A204.1 (cell line): ENCODE measurements at regions not wholly inside any gene's neighbourhood (a gene's known extent, or its start where the extent isn't known, plus 50 kb on each side); places are given as distances from the start of the nearest gene placed in this dataset.

Experiments used
- FAIRE-seq: peaks from 2 replicates; lab custom pipeline; 2012; peaks lifted over from hg19 to GRCh38; lab: Jason Lieb, UNC

DNA sequence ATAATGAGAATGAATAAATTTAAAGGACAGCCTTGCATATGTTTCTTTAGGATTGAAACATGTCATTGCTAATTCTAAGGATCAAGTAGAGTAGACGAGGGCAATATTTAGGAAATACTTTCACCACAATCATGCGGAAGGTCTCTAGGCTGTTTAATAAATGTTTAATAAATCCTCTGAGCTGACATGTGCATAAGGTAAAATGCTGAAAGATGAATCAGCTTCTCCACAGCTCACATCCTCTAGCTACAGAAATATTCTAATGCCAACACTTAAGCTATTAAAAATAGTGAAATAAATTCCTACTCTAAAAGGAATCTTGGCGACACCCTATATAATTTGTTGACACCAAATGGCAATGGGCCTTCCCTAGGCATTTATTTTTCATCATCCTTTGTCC lies 407.3 kb downstream of the TBL1XR1 start:
- FAIRE-seq, result no peak

- FAIRE-seq, result no peak
Observed at GRCh38 chr3:176789281-176789705, 408.0 kb downstream of the TBL1XR1 start.

DNA sequence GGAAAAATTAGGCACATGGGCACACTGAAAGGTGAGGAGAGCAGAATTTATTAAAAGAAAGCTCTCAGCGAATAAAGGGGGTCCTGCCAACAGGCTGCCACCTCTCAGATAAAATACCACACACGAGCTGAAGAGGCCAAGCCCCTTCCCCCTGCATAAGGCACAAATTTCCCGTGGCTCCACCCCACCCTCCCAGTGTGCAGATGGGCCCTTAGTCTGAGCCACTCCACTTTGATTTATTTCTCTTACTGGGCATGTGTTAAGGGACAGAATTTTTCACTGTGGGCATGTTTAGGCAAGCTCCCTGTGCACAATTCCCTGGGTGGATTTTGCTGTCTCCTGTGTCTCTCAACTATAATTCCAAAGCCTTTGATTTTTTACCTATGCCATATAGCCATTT lies 409.8 kb downstream of the TBL1XR1 start:
- FAIRE-seq, result no peak

DNA sequence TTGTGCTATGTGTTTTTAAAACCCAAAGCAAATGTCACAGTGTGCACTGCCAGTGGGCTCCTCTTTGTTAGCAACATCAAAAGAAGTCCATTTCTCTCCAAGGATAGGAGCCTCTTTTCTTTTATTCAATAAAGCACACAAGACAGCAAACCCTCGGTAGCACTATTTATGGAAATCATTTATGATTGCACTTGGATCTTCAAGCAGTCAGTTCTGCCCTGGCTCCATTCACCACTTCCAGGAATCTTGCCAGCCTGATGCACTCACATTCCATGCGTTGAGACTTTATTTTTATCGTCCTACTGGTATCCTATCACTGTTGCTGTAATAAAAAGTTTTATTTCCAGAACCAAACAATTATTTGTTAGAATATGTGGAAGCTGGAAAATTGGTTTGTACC lies 412.1 kb downstream of the TBL1XR1 start:
- no peak for FAIRE-seq

DNA sequence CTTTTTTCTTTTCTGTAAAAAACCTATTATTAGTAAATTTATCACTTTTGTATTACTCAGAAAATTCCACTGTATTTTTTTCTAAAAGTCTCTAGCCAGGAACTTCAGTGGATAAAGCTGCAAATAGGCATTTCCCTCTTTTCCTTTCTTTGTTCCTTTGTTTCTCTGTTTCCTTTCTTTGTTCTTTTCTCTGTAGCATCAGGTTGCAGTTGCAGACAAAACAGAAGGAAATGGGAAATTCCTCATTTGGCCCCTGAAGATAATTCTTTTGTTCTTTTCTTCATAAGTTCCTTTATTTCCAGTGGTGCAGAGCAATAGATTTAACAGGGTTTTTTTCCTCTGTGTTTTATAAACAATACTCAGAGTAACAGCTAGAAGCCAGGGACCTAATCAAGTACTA lies 416.5 kb downstream of the TBL1XR1 start:
- no peak for FAIRE-seq

GRCh38 chr3:176776622-176777175 lies 420.6 kb downstream of the TBL1XR1 start:
- FAIRE-seq, result no peak

DNA sequence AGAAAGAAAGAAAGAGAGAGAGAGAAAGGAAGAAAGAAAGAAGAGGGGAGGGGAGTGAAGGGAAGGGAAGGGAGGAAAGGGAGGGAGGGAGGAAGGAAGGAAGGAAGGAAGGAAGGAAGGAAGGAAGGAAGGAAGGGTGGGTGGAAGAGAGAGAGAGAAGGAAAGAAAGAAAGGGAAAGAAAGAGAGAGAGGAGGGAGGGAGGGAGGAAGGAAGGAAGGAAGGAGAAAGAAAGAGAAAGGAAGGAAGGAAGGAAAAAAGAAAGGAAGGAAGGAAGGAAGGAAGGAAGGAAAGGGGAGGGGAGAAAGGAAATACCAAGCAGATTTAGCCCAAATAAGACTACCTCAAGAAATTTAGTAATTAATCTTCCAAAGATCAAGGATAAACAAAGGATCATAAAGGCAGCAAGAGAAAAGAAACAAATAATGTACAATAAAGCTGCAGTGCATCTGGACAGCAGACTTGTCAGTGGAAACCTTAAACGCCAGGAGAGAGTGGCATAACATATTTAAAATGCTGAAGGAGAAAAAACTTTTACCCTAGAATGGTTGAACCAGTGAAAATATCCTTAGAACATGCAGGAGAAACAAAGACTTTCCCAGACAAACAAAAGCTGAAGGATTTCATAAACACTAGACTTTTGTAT lies 427.6 kb downstream of the TBL1XR1 start:
- FAIRE-seq, result no peak

- FAIRE-seq, result no peak
Observed at GRCh38 chr3:176767385-176767784, 429.9 kb downstream of the TBL1XR1 start.

DNA sequence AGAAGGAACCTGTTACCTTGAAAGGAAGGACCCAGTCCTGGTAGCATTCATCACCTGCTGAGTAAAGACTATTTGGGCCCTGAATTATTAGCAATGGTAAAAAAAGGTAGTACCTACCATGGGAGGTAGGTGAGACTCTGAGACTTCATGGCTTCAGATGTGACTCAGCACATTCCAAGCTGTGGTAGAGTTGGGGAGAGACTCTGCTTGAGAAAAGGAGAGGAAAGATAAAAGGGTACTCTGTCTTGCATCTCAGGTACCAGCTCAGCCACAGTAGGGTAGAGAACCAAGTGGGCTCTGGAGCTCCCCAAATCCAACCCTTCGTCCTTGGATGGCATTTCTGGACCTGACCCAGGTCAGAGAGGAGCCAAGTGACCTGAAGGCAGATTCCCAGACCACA lies 430.4 kb downstream of the TBL1XR1 start:
- FAIRE-seq, result no peak

DNA sequence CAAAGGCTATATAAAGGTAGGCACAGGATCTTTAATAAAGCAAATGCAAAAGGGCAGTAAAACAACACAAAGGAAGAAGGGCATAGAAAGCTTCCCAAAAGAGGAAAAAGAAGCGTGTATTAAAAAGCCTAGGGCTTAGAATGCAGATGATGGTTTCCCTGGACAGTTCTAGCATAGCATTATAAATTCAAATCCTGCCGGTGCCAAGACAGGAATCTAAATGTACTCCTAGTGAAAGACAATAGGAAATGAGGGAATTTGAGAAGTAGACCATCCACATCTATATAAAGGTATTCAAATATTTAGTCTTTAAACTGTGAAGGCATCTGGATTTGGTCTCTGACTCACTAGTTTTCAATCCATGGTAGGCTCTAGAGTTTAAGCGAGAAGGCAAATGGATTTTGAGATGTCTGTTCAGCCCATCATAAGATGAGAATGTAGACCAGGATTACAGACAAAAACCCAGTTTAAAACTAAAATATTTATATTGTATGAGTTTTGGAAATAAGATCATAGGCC lies 431.8 kb downstream of the TBL1XR1 start:
- no peak for FAIRE-seq

- no peak for FAIRE-seq
Observed at GRCh38 chr3:176759815-176760506, 437.3 kb downstream of the TBL1XR1 start.

DNA sequence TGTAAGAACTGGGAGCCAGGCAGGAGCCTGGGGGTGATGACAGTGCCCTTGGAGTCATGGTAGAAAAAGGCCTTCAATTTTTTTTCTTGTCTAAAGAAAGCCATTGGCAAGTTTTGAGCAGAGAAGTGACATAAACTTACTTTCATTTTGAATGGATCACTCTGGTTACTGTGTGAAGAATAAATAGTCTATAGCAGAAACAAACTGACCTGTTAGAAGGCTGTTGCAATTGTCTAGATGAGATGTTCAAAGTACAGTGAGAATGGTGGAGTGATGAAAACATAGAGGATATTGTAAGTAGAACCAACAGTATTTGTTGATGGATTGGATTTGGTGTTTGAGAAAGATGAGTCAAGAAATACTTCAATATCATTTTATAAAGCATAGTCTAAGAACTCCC lies 439.9 kb downstream of the TBL1XR1 start:
- no peak for FAIRE-seq

DNA sequence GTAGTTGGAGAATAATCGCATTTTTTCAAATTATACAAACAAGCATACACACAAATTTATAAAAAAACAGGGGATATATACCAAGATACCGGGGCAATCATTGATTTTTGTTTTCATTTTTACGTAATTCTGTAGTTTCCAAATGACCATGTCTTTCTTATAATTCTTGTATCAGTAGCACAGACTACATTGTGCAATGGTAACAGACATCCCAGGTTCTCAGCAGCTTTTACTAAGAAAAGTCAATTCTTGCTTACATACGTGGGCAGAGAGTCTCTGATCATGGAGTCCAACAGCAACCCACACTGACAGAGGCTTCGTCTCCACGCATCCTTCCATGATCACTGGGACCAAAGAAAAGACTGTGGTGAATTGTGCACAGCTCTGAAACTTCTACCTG lies 441.3 kb downstream of the TBL1XR1 start:
- no peak for FAIRE-seq

GRCh38 chr3:176755552-176755951 lies 441.7 kb downstream of the TBL1XR1 start:
- FAIRE-seq, result no peak

- FAIRE-seq, result no peak
Observed at GRCh38 chr3:176741664-176742047, 455.6 kb downstream of the TBL1XR1 start.

GRCh38 chr3:176740906-176741663 lies 456.2 kb downstream of the TBL1XR1 start:
- FAIRE-seq, result no peak

- no peak for FAIRE-seq
Observed at GRCh38 chr3:176739159-176739558, 458.1 kb downstream of the TBL1XR1 start.

GRCh38 chr3:176737480-176738110 lies 459.7 kb downstream of the TBL1XR1 start:
- FAIRE-seq, result no peak

GRCh38 chr3:176734146-176734545 lies 463.1 kb downstream of the TBL1XR1 start:
- FAIRE-seq, result no peak

DNA sequence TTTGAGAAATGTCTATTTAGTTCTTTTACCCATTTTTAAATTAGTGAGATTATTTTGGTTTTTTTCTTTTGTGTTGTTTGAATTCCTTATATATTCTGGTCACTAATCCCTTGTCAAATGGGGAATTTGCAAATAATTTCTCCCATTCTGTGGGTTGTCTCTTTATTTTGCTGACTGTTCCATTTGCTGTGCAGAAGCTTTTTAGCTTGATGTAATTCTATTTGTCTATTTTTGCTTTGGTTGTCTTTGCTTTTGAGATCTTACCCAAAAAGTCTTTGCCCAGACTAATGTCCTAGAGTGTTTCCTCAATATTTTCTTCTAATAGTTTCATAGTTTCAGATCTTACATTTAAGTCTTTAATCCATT lies 472.9 kb downstream of the TBL1XR1 start:
- FAIRE-seq, result no peak

- no peak for FAIRE-seq
Observed at GRCh38 chr3:176723758-176724393, 473.4 kb downstream of the TBL1XR1 start.

GRCh38 chr3:176714034-176714433 lies 483.2 kb downstream of the TBL1XR1 start:
- FAIRE-seq, result no peak
